ENCODE measurements at regions not wholly inside any gene's neighbourhood (a gene's known extent, or its start where the extent isn't known, plus 50 kb on each side); places are given as distances from the start of the nearest gene placed in this dataset.

DNA sequence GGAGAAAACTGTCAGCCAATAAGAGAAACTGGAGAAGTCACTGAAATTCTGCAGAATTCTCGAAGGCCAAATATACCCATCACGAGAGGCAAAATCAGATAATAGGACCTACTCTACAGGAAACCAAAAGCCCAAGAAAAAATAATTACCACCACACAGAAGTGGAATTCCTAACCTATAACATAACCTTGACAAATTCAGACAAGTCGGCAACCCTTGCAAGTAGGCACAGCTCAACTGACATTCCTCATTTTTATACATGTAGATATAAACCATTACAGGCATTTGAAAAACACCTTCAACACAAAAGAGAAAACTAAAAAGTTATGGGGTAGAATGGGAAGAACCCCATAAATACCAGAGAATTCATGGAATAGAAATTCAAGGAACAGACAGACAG lies 290.3 kb upstream of the USP9Y start:
- H3K9ac ChIP-seq (ENCODE audit: insufficient read depth in 1 of 2, low read length in 2 of 2) = no peak overlapping the region
- no peak for ATAC-seq (ENCODE audit: insufficient read depth, low FRiP score)
- WGBS, 2 donors = 85% methylated on average over 3 of the region's 3 CpGs; no CpG with 5 or more reads in 1 of the 2 donors

GRCh38 chrY:12421072-12421787 lies 279.8 kb upstream of the USP9Y start:
- ATAC-seq (ENCODE audit: insufficient read depth, low FRiP score) = no peak
- Histone ChIP-seq H3K9ac (ENCODE audit: insufficient read depth in 1 of 2, low read length in 2 of 2) (no peak overlapping the region), H3K27me3 (ENCODE audit: control insufficient read depth in 3 of 3, insufficient read depth in 3 of 3, low read length in 2 of 3) (no peaks in the 10 kb centered on the region), H3K4me1 (ENCODE audit: control insufficient read depth in 5 of 5, insufficient read depth in 5 of 5, low read length in 5 of 5) (no peaks in the 10 kb centered on the region), H3K9me3 (ENCODE audit: control insufficient read depth in 4 of 4, insufficient read depth in 3 of 4, low read length in 3 of 4) (no peaks in the 10 kb centered on the region), H3K4me3 (no peak overlapping the region), H3K27ac (ENCODE audit: low read depth in 1 of 2, low read length in 1 of 2) (no peak overlapping the region), H3K36me3 (ENCODE audit: control insufficient read depth in 4 of 4, insufficient read depth in 4 of 4, low read length in 4 of 4) (no peaks in the 10 kb centered on the region)
- peak in 1 of 3 donors; percentile 49 for DNase-seq
- 2% methylated on average over 28 of the region's 60 CpGs; no CpG with 5 or more reads in 1 of the 2 donors for WGBS, 2 donors
- TF ChIP-seq, protein P1, sequence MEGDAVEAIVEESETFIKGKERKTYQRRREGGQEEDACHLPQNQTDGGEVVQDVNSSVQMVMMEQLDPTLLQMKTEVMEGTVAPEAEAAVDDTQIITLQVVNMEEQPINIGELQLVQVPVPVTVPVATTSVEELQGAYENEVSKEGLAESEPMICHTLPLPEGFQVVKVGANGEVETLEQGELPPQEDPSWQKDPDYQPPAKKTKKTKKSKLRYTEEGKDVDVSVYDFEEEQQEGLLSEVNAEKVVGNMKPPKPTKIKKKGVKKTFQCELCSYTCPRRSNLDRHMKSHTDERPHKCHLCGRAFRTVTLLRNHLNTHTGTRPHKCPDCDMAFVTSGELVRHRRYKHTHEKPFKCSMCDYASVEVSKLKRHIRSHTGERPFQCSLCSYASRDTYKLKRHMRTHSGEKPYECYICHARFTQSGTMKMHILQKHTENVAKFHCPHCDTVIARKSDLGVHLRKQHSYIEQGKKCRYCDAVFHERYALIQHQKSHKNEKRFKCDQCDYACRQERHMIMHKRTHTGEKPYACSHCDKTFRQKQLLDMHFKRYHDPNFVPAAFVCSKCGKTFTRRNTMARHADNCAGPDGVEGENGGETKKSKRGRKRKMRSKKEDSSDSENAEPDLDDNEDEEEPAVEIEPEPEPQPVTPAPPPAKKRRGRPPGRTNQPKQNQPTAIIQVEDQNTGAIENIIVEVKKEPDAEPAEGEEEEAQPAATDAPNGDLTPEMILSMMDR (IDR thresholded peaks at IDR 0.05; ENCODE audit: control extremely low read depth, extremely low read depth) = no peak

More for the DNA sequence above, 290.3 kb upstream of the USP9Y start:
- Histone ChIP-seq H3K4me3 (no peak overlapping the region), H3K27me3 (ENCODE audit: control insufficient read depth in 3 of 3, insufficient read depth in 3 of 3, low read length in 2 of 3) (no peaks in the 10 kb centered on the region), H3K27ac (ENCODE audit: low read depth in 1 of 2, low read length in 1 of 2) (no peak overlapping the region), H3K9me3 (ENCODE audit: control insufficient read depth in 4 of 4, insufficient read depth in 3 of 4, low read length in 3 of 4) (no peaks in the 10 kb centered on the region), H3K36me3 (ENCODE audit: control insufficient read depth in 4 of 4, insufficient read depth in 4 of 4, low read length in 4 of 4) (no peaks in the 10 kb centered on the region), H3K4me1 (ENCODE audit: control insufficient read depth in 5 of 5, insufficient read depth in 5 of 5, low read length in 5 of 5) (no peaks in the 10 kb centered on the region)
- TF ChIP-seq, protein P1 (IDR thresholded peaks at IDR 0.05; ENCODE audit: control extremely low read depth, extremely low read depth) = no peak
- no peak for DNase-seq

- Histone ChIP-seq H3K9ac (ENCODE audit: insufficient read depth in 1 of 2, low read length in 2 of 2) (no peak overlapping the region), H3K4me1 (ENCODE audit: control insufficient read depth in 5 of 5, insufficient read depth in 5 of 5, low read length in 5 of 5) (no peaks in the 10 kb centered on the region), H3K36me3 (ENCODE audit: control insufficient read depth in 4 of 4, insufficient read depth in 4 of 4, low read length in 4 of 4) (no peaks in the 10 kb centered on the region), H3K27ac (ENCODE audit: low read depth in 1 of 2, low read length in 1 of 2) (no peak overlapping the region), H3K27me3 (ENCODE audit: control insufficient read depth in 3 of 3, insufficient read depth in 3 of 3, low read length in 2 of 3) (no peaks in the 10 kb centered on the region), H3K4me3 (no peak overlapping the region), H3K9me3 (ENCODE audit: control insufficient read depth in 4 of 4, insufficient read depth in 3 of 4, low read length in 3 of 4) (no peaks in the 10 kb centered on the region)
- ATAC-seq (ENCODE audit: insufficient read depth, low FRiP score) (no peak), DNase-seq (no peak)
- TF ChIP-seq, protein P1 (IDR thresholded peaks at IDR 0.05; ENCODE audit: control extremely low read depth, extremely low read depth) = no peak
- WGBS, 2 donors = 24% methylated on average over 18 of the region's 18 CpGs; no CpG with 5 or more reads in 1 of the 2 donors
These were observed 279.3 kb upstream of the USP9Y start for GRCh38 chrY:12421788-12422124.

DNA sequence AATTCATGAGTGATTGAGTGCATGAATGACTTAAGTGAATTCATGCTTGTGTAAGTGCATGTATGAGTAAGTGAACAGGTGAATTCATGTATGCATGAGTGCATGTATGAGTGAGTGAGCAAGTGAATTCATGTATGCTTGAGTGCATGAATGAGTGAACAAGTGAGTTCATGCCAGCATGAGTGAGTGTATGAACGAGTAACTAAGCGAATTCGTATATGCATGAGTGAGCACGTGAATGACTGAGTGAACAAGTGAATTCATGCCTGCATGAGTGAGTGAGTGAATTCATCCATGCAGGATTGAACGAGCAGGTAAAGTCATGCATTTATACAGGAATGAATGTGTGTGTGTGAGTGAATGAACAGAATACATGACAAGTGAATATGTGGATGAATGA lies 278.5 kb upstream of the USP9Y start:
- no peak overlapping the region for H3K4me3 ChIP-seq
- H3K9me3 ChIP-seq (ENCODE audit: control insufficient read depth in 4 of 4, insufficient read depth in 3 of 4, low read length in 3 of 4) = no peaks in the 10 kb centered on the region
- H3K27me3 ChIP-seq (ENCODE audit: control insufficient read depth in 3 of 3, insufficient read depth in 3 of 3, low read length in 2 of 3) = no peaks in the 10 kb centered on the region
- 94% methylated on average over 5 of the region's 5 CpGs; no CpG with 5 or more reads in 1 of the 2 donors for WGBS, 2 donors
- DNase-seq (no peak), ATAC-seq (ENCODE audit: insufficient read depth, low FRiP score) (no peak)
- H3K36me3 ChIP-seq (ENCODE audit: control insufficient read depth in 4 of 4, insufficient read depth in 4 of 4, low read length in 4 of 4) = no peaks in the 10 kb centered on the region
- H3K27ac ChIP-seq (ENCODE audit: low read depth in 1 of 2, low read length in 1 of 2) = no peak overlapping the region
- TF ChIP-seq, protein P1 (IDR thresholded peaks at IDR 0.05; ENCODE audit: control extremely low read depth, extremely low read depth) = no peak
- H3K9ac ChIP-seq (ENCODE audit: insufficient read depth in 1 of 2, low read length in 2 of 2) = no peak overlapping the region
- H3K4me1 ChIP-seq (ENCODE audit: control insufficient read depth in 5 of 5, insufficient read depth in 5 of 5, low read length in 5 of 5) = no peaks in the 10 kb centered on the region
